Spinal cord (tissue), 10 donors: ENCODE measurements at regions not wholly inside any gene's neighbourhood (a gene's known extent, or its start where the extent isn't known, plus 50 kb on each side); places are given as distances from the start of the nearest gene placed in this dataset. TPM values are rescaled to one million over a fixed set of nuclear protein-coding genes. Genes with fewer than 3 reads are reported as not detected.
A peak's percentile ranks its signal among the peaks of the same experiment; 100 is the strongest.

Source experiments
- DNase-seq, 6 donors: peaks; one replicate each; pipeline versions ENCODE4 v3.0.0 to v3.0.0-alpha.2; 2013 to 2015; ENCODE audit warnings: low spot score in 6 of 6, low read depth in 4 of 6
- H3K27ac ChIP-seq: one replicate; pipeline ENCODE4 v1.5.1; 2013; ENCODE audit warnings: low read depth, low read length, control low read depth
- H3K27me3 ChIP-seq: one replicate; pipeline ENCODE4 v1.6.1; 2013; ENCODE audit warnings: low read length; ENCODE audit not compliant: control insufficient read depth, insufficient read depth
- H3K36me3 ChIP-seq: one replicate; pipeline ENCODE4 v1.6.1; 2013; ENCODE audit warnings: low read length; ENCODE audit not compliant: control insufficient read depth, insufficient read depth
- H3K4me1 ChIP-seq: one replicate; pipeline ENCODE4 v1.6.1; 2013; ENCODE audit warnings: low read length; ENCODE audit not compliant: control insufficient read depth, insufficient read depth
- H3K4me3 ChIP-seq: one replicate; pipeline ENCODE4 v1.5.1; 2013; ENCODE audit warnings: low read depth, low read length, control low read depth
- H3K9me3 ChIP-seq: one replicate; pipeline ENCODE4 v1.6.1; 2013; ENCODE audit warnings: low read length; ENCODE audit not compliant: control insufficient read depth, insufficient read depth
- WGBS: methylation state at CpG from one replicate; pipeline ENCODE4 v1.1.5; 2013; ENCODE audit warnings: missing lambda C conversion rate; ENCODE audit not compliant: insufficient coverage; 5-methylcytosine and 5-hydroxymethylcytosine counted together
- small RNA-seq: library from RNA; depleted of rRNA; stranded (forward); fragments of <200 nt; gene quantifications from one replicate; pipeline ENCODE3, GENCODE V24; 2014; ENCODE audit warnings: low replicate concordance
- donor health status: healthy.

DNA sequence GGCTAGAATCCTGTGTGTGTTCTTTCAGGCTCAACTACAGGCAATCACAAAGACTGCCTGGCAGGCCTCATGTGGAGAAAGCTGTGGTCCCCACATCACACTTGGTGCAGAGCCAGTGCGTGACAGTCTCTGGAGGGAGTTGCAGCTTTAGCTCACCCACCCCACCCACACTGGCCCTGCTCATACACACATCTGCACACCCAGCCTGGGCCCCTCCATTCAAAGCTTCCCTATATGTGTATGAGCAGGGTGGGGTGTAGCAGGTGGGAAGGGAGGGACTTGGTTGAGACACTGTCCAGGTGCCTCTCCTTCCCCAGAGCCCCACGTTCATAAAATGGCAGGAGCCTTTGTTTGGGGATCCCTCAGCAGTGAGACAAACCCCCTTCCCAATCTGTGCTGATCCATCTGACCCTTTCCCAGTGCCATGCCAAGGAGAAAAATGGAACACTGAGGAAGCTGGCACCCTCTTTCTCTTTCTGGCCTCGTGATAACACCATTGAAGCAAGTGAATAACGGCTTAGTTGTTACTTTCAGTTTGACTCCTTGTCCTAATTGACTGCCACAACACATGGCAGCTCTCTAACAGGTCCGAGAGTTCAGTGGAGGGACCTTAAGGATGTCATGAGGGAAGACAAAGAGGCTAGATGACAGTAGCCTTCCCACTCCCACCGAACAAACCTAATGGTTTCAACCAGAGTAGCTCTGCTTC, 53.8 kb upstream of the NRSN1 start:
- no peak overlapping the region for H3K4me3 ChIP-seq
- H3K36me3 ChIP-seq = no peaks in the 10 kb centered on the region
- H3K4me1 ChIP-seq = no peaks in the 10 kb centered on the region
- DNase-seq = no peak
- H3K27me3 ChIP-seq = no peaks in the 10 kb centered on the region
- WGBS = 80% methylated on average over 1 of the region's 6 CpGs
- no peak overlapping the region for H3K27ac ChIP-seq
- H3K9me3 ChIP-seq = no peaks in the 10 kb centered on the region

DNA sequence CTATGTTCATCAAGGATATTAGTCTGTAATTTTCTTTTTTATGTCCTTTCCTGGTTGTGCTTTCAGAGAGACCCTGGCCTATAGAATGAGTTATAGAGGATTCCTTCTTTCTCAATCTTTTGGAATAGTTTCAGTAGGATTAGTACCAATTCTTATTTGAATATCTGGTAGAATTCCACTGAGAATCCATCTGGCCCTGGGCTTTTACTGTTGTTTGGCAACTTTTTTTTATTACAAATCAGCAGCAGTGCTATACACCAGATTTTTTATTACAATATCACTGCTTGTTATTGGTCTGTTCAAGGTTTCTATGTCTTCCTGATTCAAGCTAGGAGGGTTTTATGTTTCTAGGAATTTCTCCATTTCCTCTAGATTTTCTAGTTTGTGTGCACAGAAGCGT, 50.0 kb upstream of the NRSN1 start:
- no peaks in the 10 kb centered on the region for H3K9me3 ChIP-seq
- WGBS = no CpG with 5 or more reads among the region's 1 CpG
- H3K27me3 ChIP-seq = no peaks in the 10 kb centered on the region
- no peak overlapping the region for H3K27ac ChIP-seq
- H3K4me1 ChIP-seq = no peaks in the 10 kb centered on the region
- no peak overlapping the region for H3K4me3 ChIP-seq
- no peaks in the 10 kb centered on the region for H3K36me3 ChIP-seq
- peak in 1 of 6 donors; percentile 66 for DNase-seq

Small RNAs in the stretch of these regions (small RNA-seq; reads per million reads assigned to genes)
- gene AL133270.1 (not detected), gene RNU6-1060P (not detected), gene SPTLC1P2 (not detected)
